Gastroesophageal sphincter (tissue), 4 donors: ENCODE measurements at regions not wholly inside any gene's neighbourhood (a gene's known extent, or its start where the extent isn't known, plus 50 kb on each side); places are given as distances from the start of the nearest gene placed in this dataset.

ENCODE experiments used
- ATAC-seq: fragments of 150-250 bp; one replicate; pipeline ENCODE4 v1.9.1; 2016; ENCODE audit warnings: mild to moderate bottlenecking, moderate library complexity
- H3K27ac ChIP-seq, 4 donors: fragments of 200-600 bp; sonication (generic) in 3 of 4; 1 replicate in 3 of 4; 2 replicates in 1 of 4; pipeline ENCODE4 v1.5.1; 2016 to 2019
- H3K27me3 ChIP-seq: fragments of 200-600 bp; sonication (generic); one replicate; pipeline ENCODE4 v1.5.1; 2019
- H3K36me3 ChIP-seq, 2 donors: fragments of 200-600 bp; sonication (generic); one replicate each; pipeline ENCODE4 v1.5.1; 2019; ENCODE audit warnings: control low read depth in 1 of 2
- H3K4me1 ChIP-seq, 3 donors: fragments of 200-600 bp; sonication (generic); 1 replicate in 2 of 3; 2 replicates in 1 of 3; pipeline ENCODE4 v1.5.1; 2016 to 2019; ENCODE audit warnings: control low read depth in 2 of 3
- H3K4me3 ChIP-seq, 2 donors: fragments of 200-600 bp; sonication (generic); one replicate each; pipeline ENCODE4 v1.5.1; 2019; ENCODE audit warnings: mild to moderate bottlenecking in 1 of 2, moderate library complexity in 1 of 2
- H3K9me3 ChIP-seq, 3 donors: fragments of 200-600 bp; sonication (generic); one replicate each; pipeline ENCODE4 v1.5.1; 2017 to 2019; ENCODE audit warnings: control low read depth in 2 of 3
- CTCF ChIP-seq, 4 experiments: fragments of 200-600 bp in 2 of 4; fragments of 450-650 bp in 2 of 4; sonication (generic) in 1 of 4; IDR thresholded peaks; one replicate each; pipeline ENCODE4 v1.5.1; 2017 to 2019; ENCODE audit warnings: antibody characterized with exemption in 4 of 4, mild to moderate bottlenecking in 2 of 4, moderate library complexity in 2 of 4
- EP300 ChIP-seq: sonication (generic); formaldehyde crosslinking; IDR thresholded peaks from one replicate; pipeline ENCODE4 v1.6.1; 2017; ENCODE audit warnings: antibody characterized with exemption, mild to moderate bottlenecking
- POLR2A ChIP-seq, 2 donors: fragments of 450-650 bp; IDR thresholded peaks; one replicate each; pipeline ENCODE4 v1.6.1; 2017; ENCODE audit warnings: antibody characterized with exemption in 2 of 2, mild to moderate bottlenecking in 2 of 2, moderate library complexity in 1 of 2
- POLR2AphosphoS5 ChIP-seq: sonication (generic); formaldehyde crosslinking; IDR thresholded peaks from one replicate; pipeline ENCODE4 v1.6.1; 2017; ENCODE audit warnings: antibody characterized with exemption
- whole genome bisulfite sequencing, 2 donors: methylation state at CpG; one replicate each; pipeline ENCODE4 v1.1.5; 2018; ENCODE audit warnings: low coverage in 1 of 2; 5-methylcytosine and 5-hydroxymethylcytosine counted together

DNA sequence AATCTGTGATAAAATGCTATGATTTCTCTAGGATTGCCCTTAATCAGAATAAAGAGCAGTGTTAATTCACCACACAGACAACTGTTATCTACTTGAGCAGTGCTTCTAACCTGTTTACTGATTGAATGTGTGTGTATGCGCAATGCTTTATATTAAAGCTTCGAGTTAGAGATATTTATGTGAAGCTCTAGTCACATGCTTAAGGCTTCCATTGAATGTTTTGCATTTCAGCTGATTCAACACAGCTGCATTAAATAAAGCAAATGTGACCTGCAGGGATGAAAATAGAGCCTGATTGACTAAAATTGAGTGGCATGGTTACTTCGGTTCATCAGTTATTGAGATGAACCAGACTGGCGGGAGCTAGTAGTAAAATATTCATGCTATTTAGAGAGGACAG lies 395.3 kb downstream of the JRKL start:
- 51 to 73% methylated on average over 4 of the region's 4 CpGs for WGBS, 2 donors
- ATAC-seq, result no peak

GRCh38 chr11:96794152-96794551 lies 404.3 kb downstream of the JRKL start:
- H3K9me3 ChIP-seq, result no peaks in the 10 kb centered on the region
- 71 to 86% methylated on average over 2 of the region's 2 CpGs for WGBS, 2 donors
- no peaks in the 10 kb centered on the region for H3K36me3 ChIP-seq
- no peak overlapping the region for H3K27ac ChIP-seq
- no peak for TF ChIP-seq POLR2A (IDR thresholded peaks at IDR 0.05)
- TF ChIP-seq CTCF (IDR thresholded peaks at IDR 0.05), result no peak
- TF ChIP-seq POLR2AphosphoS5, result no peak
- no peak for TF ChIP-seq EP300
- no peak for ATAC-seq
- no peaks in the 10 kb centered on the region for H3K27me3 ChIP-seq
- no peaks in the 10 kb centered on the region for H3K4me1 ChIP-seq
- H3K4me3 ChIP-seq, result no peak overlapping the region

More for the DNA sequence above, 395.3 kb downstream of the JRKL start:
- Histone ChIP-seq H3K4me1 (no peaks in the 10 kb centered on the region), H3K27ac (no peak overlapping the region), H3K27me3 (no peaks in the 10 kb centered on the region), H3K36me3 (no peaks in the 10 kb centered on the region), H3K9me3 (peaks cover 0 to 12% (median 0%) of the 10 kb centered on the region in 3 donors), H3K4me3 (no peak overlapping the region)
- no peak for TF ChIP-seq CTCF (IDR thresholded peaks at IDR 0.05)
- TF ChIP-seq POLR2AphosphoS5, result no peak
- no peak for TF ChIP-seq EP300
- no peak for TF ChIP-seq POLR2A (IDR thresholded peaks at IDR 0.05)

DNA sequence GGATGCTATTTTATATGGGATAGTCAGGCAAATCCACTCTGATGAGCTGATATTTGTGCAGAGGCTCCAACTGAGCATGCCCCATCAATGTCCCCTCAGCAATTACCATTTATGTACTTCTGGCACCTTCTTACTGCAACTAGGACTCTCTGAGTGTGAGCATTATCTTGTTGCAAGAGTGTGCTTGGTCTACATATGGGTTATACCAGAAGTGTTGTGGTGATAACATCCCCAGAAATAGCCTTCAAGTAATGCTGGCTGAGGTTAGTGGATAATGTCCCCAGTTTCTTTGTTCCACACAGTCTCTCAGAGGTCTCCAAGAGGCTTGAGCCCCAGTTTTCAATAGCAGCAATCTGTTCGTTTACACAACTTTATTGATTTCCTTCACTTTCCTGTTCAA lies 408.6 kb downstream of the JRKL start:
- H3K27ac ChIP-seq, result no peak overlapping the region
- TF ChIP-seq POLR2AphosphoS5 (no peak), POLR2A (IDR thresholded peaks at IDR 0.05) (no peak), EP300 (no peak), CTCF (IDR thresholded peaks at IDR 0.05) (no peak)
- no peaks in the 10 kb centered on the region for H3K36me3 ChIP-seq
- H3K27me3 ChIP-seq, result no peaks in the 10 kb centered on the region
- 73 to 90% methylated on average over 1 of the region's 1 CpG for WGBS, 2 donors
- H3K4me1 ChIP-seq, result no peaks in the 10 kb centered on the region
- no peak overlapping the region for H3K4me3 ChIP-seq
- no peaks in the 10 kb centered on the region for H3K9me3 ChIP-seq
- ATAC-seq, result no peak

- TF ChIP-seq POLR2AphosphoS5 (no peak), POLR2A (IDR thresholded peaks at IDR 0.05) (no peak), CTCF (IDR thresholded peaks at IDR 0.05) (no peak), EP300 (no peak)
- H3K9me3 ChIP-seq, result no peaks in the 10 kb centered on the region
- ATAC-seq, result no peak
- no peaks in the 10 kb centered on the region for H3K36me3 ChIP-seq
- no peaks in the 10 kb centered on the region for H3K4me1 ChIP-seq
- no peak overlapping the region for H3K27ac ChIP-seq
- no peak overlapping the region for H3K4me3 ChIP-seq
- 24 to 43% methylated on average over 3 of the region's 3 CpGs for WGBS, 2 donors
- no peaks in the 10 kb centered on the region for H3K27me3 ChIP-seq
Observed at GRCh38 chr11:96815236-96815635, 425.4 kb downstream of the JRKL start.

- H3K4me1 ChIP-seq, result no peaks in the 10 kb centered on the region
- WGBS, 2 donors, result 54 to 58% methylated on average over 3 of the region's 3 CpGs
Observed at GRCh38 chr11:96817482-96818399, 427.9 kb downstream of the JRKL start.

More at GRCh38 chr11:96817482-96818399, 427.9 kb downstream of the JRKL start:
- Histone ChIP-seq H3K27ac (no peak overlapping the region), H3K4me3 (no peak overlapping the region), H3K27me3 (no peaks in the 10 kb centered on the region), H3K36me3 (no peaks in the 10 kb centered on the region), H3K9me3 (no peaks in the 10 kb centered on the region)
- TF ChIP-seq EP300, result no peak
- no peak for TF ChIP-seq POLR2AphosphoS5
- TF ChIP-seq POLR2A (IDR thresholded peaks at IDR 0.05), result no peak
- TF ChIP-seq CTCF (IDR thresholded peaks at IDR 0.05), result no peak
- ATAC-seq, result no peak
